Suprapubic skin (tissue), 4 donors: ENCODE measurements at regions not wholly inside any gene's neighbourhood (a gene's known extent, or its start where the extent isn't known, plus 50 kb on each side); places are given as distances from the start of the nearest gene placed in this dataset.

Experiments
- EP300 ChIP-seq: sonication (generic); formaldehyde crosslinking; IDR thresholded peaks from one replicate; pipeline ENCODE4 v1.6.1; 2017; ENCODE audit warnings: antibody characterized with exemption
- POLR2A ChIP-seq, 2 donors: fragments of 450-650 bp; IDR thresholded peaks; one replicate each; pipeline ENCODE4 v1.6.1; 2017; ENCODE audit warnings: antibody characterized with exemption in 2 of 2, mild to moderate bottlenecking in 2 of 2, moderate library complexity in 2 of 2
- POLR2AphosphoS5 ChIP-seq, 3 donors: sonication (generic); formaldehyde crosslinking; IDR thresholded peaks; one replicate each; pipeline ENCODE4 v1.6.1; 2017; ENCODE audit warnings: antibody characterized with exemption in 3 of 3
- TF ChIP-seq, protein P1 (sequence below), 2 donors: fragments of 200-600 bp in 1 of 2; fragments of 450-650 bp in 1 of 2; sonication (generic) in 1 of 2; IDR thresholded peaks; one replicate each; pipeline ENCODE4 v1.5.1; 2016 to 2019; ENCODE audit warnings: antibody characterized with exemption in 2 of 2, mild to moderate bottlenecking in 1 of 2, moderate library complexity in 1 of 2

- TF ChIP-seq, protein P1, sequence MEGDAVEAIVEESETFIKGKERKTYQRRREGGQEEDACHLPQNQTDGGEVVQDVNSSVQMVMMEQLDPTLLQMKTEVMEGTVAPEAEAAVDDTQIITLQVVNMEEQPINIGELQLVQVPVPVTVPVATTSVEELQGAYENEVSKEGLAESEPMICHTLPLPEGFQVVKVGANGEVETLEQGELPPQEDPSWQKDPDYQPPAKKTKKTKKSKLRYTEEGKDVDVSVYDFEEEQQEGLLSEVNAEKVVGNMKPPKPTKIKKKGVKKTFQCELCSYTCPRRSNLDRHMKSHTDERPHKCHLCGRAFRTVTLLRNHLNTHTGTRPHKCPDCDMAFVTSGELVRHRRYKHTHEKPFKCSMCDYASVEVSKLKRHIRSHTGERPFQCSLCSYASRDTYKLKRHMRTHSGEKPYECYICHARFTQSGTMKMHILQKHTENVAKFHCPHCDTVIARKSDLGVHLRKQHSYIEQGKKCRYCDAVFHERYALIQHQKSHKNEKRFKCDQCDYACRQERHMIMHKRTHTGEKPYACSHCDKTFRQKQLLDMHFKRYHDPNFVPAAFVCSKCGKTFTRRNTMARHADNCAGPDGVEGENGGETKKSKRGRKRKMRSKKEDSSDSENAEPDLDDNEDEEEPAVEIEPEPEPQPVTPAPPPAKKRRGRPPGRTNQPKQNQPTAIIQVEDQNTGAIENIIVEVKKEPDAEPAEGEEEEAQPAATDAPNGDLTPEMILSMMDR (IDR thresholded peaks at IDR 0.05), result no peak
- no peak for TF ChIP-seq POLR2A (IDR thresholded peaks at IDR 0.05)
- TF ChIP-seq EP300, result no peak
- TF ChIP-seq POLR2AphosphoS5 (IDR thresholded peaks at IDR 0.05), result no peak
Measured at GRCh38 chr7:79504607-79505389, 51.3 kb upstream of the MAGI2 start.
